ENCODE measurements at regions not wholly inside any gene's neighbourhood (a gene's known extent, or its start where the extent isn't known, plus 50 kb on each side); places are given as distances from the start of the nearest gene placed in this dataset.

DNA sequence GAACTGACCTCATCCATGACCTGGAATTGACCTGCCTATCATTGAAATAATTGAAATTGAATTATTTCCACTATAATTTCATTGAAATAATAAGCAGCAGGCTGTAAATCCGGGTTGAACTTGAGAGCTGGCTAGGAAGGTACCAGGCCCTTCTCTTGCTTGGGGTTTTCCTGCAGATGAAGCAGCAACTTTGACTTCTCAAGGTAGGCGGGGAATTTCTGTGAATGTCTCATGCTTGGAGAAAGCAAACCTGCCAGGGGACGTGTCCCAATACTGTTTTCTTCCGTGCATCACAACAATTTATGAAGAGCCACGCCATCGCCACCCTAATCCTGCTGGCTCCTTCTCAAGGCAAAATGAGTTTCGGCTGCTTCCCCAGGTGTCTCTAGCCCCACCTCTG is 97.5 kb upstream of the XYLT1 start:
- no peaks in the 10 kb centered on the region for H3K9me3 ChIP-seq
- H3K4me1 ChIP-seq: no peaks in the 10 kb centered on the region
- intact Hi-C loops (cut with DNase I; ENCODE audit: low total_unique reads): no loop called here
- TF ChIP-seq, protein P1, sequence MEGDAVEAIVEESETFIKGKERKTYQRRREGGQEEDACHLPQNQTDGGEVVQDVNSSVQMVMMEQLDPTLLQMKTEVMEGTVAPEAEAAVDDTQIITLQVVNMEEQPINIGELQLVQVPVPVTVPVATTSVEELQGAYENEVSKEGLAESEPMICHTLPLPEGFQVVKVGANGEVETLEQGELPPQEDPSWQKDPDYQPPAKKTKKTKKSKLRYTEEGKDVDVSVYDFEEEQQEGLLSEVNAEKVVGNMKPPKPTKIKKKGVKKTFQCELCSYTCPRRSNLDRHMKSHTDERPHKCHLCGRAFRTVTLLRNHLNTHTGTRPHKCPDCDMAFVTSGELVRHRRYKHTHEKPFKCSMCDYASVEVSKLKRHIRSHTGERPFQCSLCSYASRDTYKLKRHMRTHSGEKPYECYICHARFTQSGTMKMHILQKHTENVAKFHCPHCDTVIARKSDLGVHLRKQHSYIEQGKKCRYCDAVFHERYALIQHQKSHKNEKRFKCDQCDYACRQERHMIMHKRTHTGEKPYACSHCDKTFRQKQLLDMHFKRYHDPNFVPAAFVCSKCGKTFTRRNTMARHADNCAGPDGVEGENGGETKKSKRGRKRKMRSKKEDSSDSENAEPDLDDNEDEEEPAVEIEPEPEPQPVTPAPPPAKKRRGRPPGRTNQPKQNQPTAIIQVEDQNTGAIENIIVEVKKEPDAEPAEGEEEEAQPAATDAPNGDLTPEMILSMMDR (IDR thresholded peaks at IDR 0.05): no peak
- TF ChIP-seq POLR2A (IDR thresholded peaks at IDR 0.05): no peak
- no peak overlapping the region for H3K4me3 ChIP-seq
- H3K27me3 ChIP-seq: no peaks in the 10 kb centered on the region
- no peak for DNase-seq
- no peak overlapping the region for H3K27ac ChIP-seq
- 89 to 91% methylated on average over 7 of the region's 7 CpGs for WGBS, 2 donors
- H3K36me3 ChIP-seq (ENCODE audit: low read depth, missing control alignments): no peaks in the 10 kb centered on the region

DNA sequence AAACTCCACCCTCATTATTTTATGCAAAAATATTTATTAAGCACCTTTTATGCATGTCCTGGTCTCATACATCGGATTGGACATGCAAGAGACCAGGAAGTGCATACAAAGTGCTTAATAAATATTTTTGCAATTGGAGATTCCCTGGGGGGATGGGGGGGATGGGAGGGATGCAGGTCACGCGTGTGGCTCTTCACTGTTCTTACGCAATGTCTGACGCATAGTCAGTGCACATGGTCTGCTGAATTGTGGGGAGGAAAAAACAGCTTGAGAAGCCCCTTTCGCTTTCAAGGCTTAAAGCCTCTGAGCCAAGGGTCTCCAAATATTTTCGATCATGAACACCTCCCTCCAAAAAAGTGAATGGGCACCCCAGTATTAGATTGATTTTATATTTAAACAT is 96.7 kb upstream of the XYLT1 start:
- H3K4me3 ChIP-seq: no peak overlapping the region
- no peaks in the 10 kb centered on the region for H3K9me3 ChIP-seq
- no peak for DNase-seq
- H3K27me3 ChIP-seq: no peaks in the 10 kb centered on the region
- H3K4me1 ChIP-seq: no peaks in the 10 kb centered on the region
- intact Hi-C loops (cut with DNase I; ENCODE audit: low total_unique reads): no loop called here
- TF ChIP-seq POLR2A (IDR thresholded peaks at IDR 0.05): no peak
- TF ChIP-seq, protein P1 (IDR thresholded peaks at IDR 0.05): no peak
- H3K36me3 ChIP-seq (ENCODE audit: low read depth, missing control alignments): no peaks in the 10 kb centered on the region
- WGBS, 2 donors: 92 to 94% methylated on average over 7 of the region's 7 CpGs
- no peak overlapping the region for H3K27ac ChIP-seq

DNA sequence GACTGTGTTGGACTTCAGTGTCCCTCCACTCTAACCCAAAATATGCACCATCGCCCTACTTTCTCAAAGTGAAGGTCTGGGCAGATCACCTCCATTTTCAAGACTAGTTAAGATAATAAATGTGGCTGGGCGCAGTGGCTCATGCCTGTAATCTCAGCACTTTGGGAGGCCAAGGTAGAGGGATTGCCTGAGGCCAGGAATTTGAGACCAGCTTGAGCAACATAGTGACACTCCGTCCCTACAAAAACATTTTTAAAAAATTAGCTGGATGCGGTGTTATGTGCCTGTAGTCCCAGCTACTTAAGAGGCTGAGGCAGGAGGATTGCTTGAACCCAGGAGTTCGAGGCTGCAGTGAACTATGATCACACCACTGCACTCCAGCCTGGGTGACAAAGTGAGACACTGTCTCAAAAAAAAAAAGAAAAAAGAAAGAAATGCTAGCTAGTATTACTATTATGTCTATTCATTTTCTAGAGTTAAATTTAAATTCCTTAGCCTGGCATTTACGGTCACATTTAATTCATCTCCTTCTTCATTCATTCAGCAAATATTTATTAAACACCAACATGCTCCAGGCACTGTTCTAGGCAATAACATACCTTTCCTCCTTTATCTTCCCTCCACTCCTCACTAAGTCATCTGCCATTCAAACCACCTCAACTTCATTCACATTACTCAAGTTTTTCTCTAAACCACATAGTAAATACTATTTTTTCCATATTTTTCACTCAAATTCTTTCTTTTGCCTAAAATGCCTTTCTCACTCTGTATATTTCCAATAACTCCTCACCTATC is 96.1 kb upstream of the XYLT1 start:
- Histone ChIP-seq H3K9me3 (no peaks in the 10 kb centered on the region), H3K27ac (no peak overlapping the region), H3K27me3 (no peaks in the 10 kb centered on the region), H3K36me3 (ENCODE audit: low read depth, missing control alignments) (no peaks in the 10 kb centered on the region), H3K4me3 (no peak overlapping the region), H3K4me1 (no peaks in the 10 kb centered on the region)
- 85 to 93% methylated on average over 6 of the region's 6 CpGs for WGBS, 2 donors
- intact Hi-C loops (cut with DNase I; ENCODE audit: low total_unique reads): no loop called here
- TF ChIP-seq, protein P1 (IDR thresholded peaks at IDR 0.05): no peak
- TF ChIP-seq POLR2A (IDR thresholded peaks at IDR 0.05): no peak
- DNase-seq: no peak

DNA sequence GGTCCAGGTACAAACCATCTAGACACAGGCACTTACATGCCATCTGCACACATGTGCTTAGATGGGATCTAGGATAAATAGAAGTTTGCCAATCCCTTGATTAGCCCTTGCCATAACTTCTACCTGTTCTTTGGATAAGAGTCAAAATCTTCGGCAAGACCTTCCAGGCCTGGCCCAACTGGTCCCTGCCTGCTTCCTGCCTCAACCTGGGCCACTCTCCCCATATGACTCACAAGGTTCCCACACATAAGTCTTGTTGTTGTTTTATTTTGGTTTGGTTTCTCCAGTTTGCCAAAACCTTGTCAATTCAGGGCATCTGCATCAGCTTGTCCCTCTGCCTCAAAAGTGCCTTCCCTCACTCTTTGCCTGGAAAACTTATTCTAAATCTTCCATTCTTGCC is 95.3 kb upstream of the XYLT1 start:
- no peaks in the 10 kb centered on the region for H3K4me1 ChIP-seq
- no peaks in the 10 kb centered on the region for H3K27me3 ChIP-seq
- H3K4me3 ChIP-seq: no peak overlapping the region
- no peaks in the 10 kb centered on the region for H3K9me3 ChIP-seq
- intact Hi-C loops (cut with DNase I; ENCODE audit: low total_unique reads): no loop called here
- H3K36me3 ChIP-seq (ENCODE audit: low read depth, missing control alignments): no peaks in the 10 kb centered on the region
- DNase-seq: no peak
- TF ChIP-seq, protein P1 (IDR thresholded peaks at IDR 0.05): no peak
- no peak for TF ChIP-seq POLR2A (IDR thresholded peaks at IDR 0.05)
- H3K27ac ChIP-seq: no peak overlapping the region
- 91 to 93% methylated on average over 1 of the region's 1 CpG for WGBS, 2 donors

DNA sequence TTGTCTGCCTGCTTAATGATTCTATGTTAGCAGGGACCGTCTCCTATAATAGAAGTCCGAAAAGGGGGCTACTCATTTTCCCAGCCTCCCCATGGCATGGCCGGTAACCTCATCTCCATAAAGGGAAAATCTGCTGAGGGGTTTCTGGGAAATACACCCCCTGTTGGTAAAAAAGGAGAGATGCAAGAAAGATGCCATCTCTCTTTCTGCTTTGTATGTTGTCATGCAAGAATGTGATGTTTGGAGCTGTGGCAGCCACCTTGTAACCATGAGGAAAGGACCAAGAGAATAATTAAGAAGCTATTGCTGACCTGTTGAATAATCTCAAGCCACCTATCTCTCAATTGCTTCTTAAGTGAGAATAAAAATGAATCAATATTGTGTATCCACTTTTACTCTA is 94.8 kb upstream of the XYLT1 start:
- H3K9me3 ChIP-seq: no peaks in the 10 kb centered on the region
- H3K27ac ChIP-seq: no peak overlapping the region
- H3K4me3 ChIP-seq: no peak overlapping the region
- DNase-seq: no peak
- intact Hi-C loops (cut with DNase I; ENCODE audit: low total_unique reads): no loop called here
- no peaks in the 10 kb centered on the region for H3K27me3 ChIP-seq
- H3K36me3 ChIP-seq (ENCODE audit: low read depth, missing control alignments): no peaks in the 10 kb centered on the region
- TF ChIP-seq, protein P1 (IDR thresholded peaks at IDR 0.05): no peak
- no peak for TF ChIP-seq POLR2A (IDR thresholded peaks at IDR 0.05)
- WGBS, 2 donors: 87 to 92% methylated on average over 3 of the region's 3 CpGs
- no peaks in the 10 kb centered on the region for H3K4me1 ChIP-seq
